Psoas muscle (tissue), 7 donors: ENCODE measurements at regions not wholly inside any gene's neighbourhood (a gene's known extent, or its start where the extent isn't known, plus 50 kb on each side); places are given as distances from the start of the nearest gene placed in this dataset.

Experiments used
- ATAC-seq, 4 donors: fragments of 200-7000 bp; cut with Tn5 transposase; one replicate each; pipeline ENCODE4 v1.9.1; 2020; ENCODE audit warnings: moderate library complexity in 3 of 4, mild to moderate bottlenecking in 2 of 4
- DNase-seq, 2 donors: peaks; one replicate each; pipeline ENCODE4 v3.0.0-alpha.2; 2020
- H3K27ac ChIP-seq: fragments of 200-600 bp; one replicate; pipeline ENCODE4 v1.8.0; 2022
- H3K27me3 ChIP-seq, 3 donors: fragments of 200-600 bp in 1 of 3; one replicate each; pipeline versions ENCODE4 v1.6.1 to v1.8.0; 2013 to 2022; ENCODE audit warnings: low read length in 2 of 3, mild to moderate bottlenecking in 2 of 3, moderate library complexity in 1 of 3; ENCODE audit not compliant: insufficient read depth in 3 of 3
- H3K36me3 ChIP-seq, 2 donors: fragments of 200-600 bp in 1 of 2; one replicate each; pipeline versions ENCODE4 v1.6.1 to v1.8.0; 2013 to 2022; ENCODE audit warnings: low read depth in 1 of 2, mild to moderate bottlenecking in 1 of 2, moderate library complexity in 1 of 2; ENCODE audit not compliant: insufficient read depth in 1 of 2
- H3K4me1 ChIP-seq: fragments of 200-600 bp; one replicate; pipeline ENCODE4 v1.8.0; 2022
- H3K4me3 ChIP-seq: fragments of 200-600 bp; one replicate; pipeline ENCODE4 v1.8.0; 2022; ENCODE audit warnings: mild to moderate bottlenecking
- H3K9me3 ChIP-seq: fragments of 200-600 bp; one replicate; pipeline ENCODE4 v1.8.0; 2022
- WGBS, 3 donors: extraction: QIAGEN DNeasy Blood & Tissue Kit; methylation state at CpG; one replicate each; pipeline versions ENCODE4 v1.1.6 to v1.1.7; 2013; 5-methylcytosine and 5-hydroxymethylcytosine counted together
- intact Hi-C, 2 donors: fragments of 100-400 bp; cut with DNase I; formaldehyde crosslinking; loops; one replicate each; pipeline versions ENCODE4 v1.11.0 to v1.14.2; 2022
- TF ChIP-seq, protein P1 (sequence below): fragments of 200-600 bp; IDR thresholded peaks from one replicate; pipeline ENCODE4 v1.8.0; 2022; ENCODE audit warnings: antibody characterized with exemption
- donor health status: healthy with polysubstance abuse.
- donor health status: DM: no; HTN: no; CAD: no; lungs with moderate emphysema.
- donor health status: Bipolar disorder and iron deficiency.
- donor health status: healthy.
- donor health status: DM: yes; HTN: yes; CAD: no.
- donor health status: DM: no; HTN: no; CAD: no.
- donor health status: DM: yes; HTN: yes; CAD: no.

DNA sequence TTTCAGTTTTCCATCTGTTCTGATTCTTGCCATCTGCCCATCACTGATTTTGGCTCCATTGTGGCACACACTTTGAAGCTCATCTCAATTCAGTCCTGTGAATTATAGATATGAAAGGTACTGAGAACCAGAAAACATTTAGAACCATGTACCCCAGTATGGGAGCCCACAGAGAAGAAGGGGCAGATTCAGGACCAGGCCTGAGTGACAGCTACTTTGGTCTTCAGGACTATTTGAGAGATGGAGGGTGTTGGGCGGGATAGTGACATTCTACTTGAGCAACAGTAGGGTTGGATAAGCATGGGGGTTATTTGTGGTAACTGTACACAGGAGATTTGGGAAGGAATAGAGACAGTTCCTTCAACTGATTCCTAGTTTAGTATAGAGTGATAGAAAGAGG lies 259.2 kb upstream of the MANEA start:
- Histone ChIP-seq H3K36me3 (no peaks in the 10 kb centered on the region), H3K27ac (no peak overlapping the region), H3K4me3 (no peak overlapping the region), H3K4me1 (no peaks in the 10 kb centered on the region), H3K27me3 (no peaks in the 10 kb centered on the region), H3K9me3 (no peaks in the 10 kb centered on the region)
- DNase-seq (no peak), ATAC-seq (no peak)
- intact Hi-C loops, result no loop called here
- 85 to 96% (median 86%) methylated on average over 1 of the region's 1 CpG for WGBS, 3 donors
- TF ChIP-seq, protein P1, sequence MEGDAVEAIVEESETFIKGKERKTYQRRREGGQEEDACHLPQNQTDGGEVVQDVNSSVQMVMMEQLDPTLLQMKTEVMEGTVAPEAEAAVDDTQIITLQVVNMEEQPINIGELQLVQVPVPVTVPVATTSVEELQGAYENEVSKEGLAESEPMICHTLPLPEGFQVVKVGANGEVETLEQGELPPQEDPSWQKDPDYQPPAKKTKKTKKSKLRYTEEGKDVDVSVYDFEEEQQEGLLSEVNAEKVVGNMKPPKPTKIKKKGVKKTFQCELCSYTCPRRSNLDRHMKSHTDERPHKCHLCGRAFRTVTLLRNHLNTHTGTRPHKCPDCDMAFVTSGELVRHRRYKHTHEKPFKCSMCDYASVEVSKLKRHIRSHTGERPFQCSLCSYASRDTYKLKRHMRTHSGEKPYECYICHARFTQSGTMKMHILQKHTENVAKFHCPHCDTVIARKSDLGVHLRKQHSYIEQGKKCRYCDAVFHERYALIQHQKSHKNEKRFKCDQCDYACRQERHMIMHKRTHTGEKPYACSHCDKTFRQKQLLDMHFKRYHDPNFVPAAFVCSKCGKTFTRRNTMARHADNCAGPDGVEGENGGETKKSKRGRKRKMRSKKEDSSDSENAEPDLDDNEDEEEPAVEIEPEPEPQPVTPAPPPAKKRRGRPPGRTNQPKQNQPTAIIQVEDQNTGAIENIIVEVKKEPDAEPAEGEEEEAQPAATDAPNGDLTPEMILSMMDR, result no peak

DNA sequence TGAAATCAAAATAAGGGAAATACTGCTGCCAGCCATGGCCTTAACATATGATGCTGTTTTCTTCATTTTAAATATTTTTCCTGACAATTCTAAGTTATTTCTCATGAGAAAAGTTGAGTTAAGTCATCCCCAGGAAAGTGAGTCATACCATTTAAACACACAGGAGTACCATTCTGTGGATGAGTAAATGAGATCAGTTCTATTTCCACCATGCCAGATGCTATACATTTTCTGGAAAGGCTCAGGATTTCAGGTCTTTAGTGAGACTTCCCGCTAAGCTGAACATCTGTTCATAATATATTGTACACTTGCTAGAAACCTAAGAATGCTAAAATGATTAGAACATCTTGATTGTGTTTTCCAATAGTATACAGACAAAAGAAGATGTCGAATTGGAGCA lies 256.2 kb upstream of the MANEA start:
- no peaks in the 10 kb centered on the region for H3K36me3 ChIP-seq
- no peak overlapping the region for H3K4me3 ChIP-seq
- H3K27me3 ChIP-seq, result no peaks in the 10 kb centered on the region
- TF ChIP-seq, protein P1, result no peak
- no peaks in the 10 kb centered on the region for H3K4me1 ChIP-seq
- no peaks in the 10 kb centered on the region for H3K9me3 ChIP-seq
- DNase-seq (no peak), ATAC-seq (no peak)
- intact Hi-C loops, result no loop called here
- H3K27ac ChIP-seq, result no peak overlapping the region
- WGBS, 3 donors, result 42 to 49% (median 48%) methylated on average over 2 of the region's 2 CpGs

DNA sequence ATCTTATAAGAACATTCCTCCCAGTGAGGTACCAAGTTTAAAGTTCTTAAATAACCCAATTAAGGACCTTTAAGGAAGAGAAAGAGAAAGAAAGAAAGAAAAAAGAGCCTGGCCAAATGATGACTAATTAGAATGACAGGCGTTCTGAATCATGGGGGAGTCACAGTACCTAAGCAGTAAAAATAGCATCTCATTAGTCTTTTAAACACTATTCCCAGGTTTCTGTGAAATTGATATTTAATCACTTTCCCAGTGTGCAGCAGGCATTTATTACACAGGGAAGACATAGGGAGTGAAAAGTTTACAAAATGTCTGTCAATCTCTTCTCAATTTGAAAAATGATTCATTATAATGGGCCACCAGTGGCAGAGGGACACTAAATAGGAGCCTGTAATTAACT lies 251.4 kb upstream of the MANEA start:
- no peaks in the 10 kb centered on the region for H3K27me3 ChIP-seq
- TF ChIP-seq, protein P1, result no peak
- intact Hi-C loops, result no loop called here
- no peaks in the 10 kb centered on the region for H3K4me1 ChIP-seq
- H3K27ac ChIP-seq, result no peak overlapping the region
- DNase-seq (no peak), ATAC-seq (no peak)
- no peak overlapping the region for H3K4me3 ChIP-seq
- no peaks in the 10 kb centered on the region for H3K9me3 ChIP-seq
- 24 to 36% (median 28%) methylated on average over 1 of the region's 1 CpG for WGBS, 3 donors
- H3K36me3 ChIP-seq, result no peaks in the 10 kb centered on the region

DNA sequence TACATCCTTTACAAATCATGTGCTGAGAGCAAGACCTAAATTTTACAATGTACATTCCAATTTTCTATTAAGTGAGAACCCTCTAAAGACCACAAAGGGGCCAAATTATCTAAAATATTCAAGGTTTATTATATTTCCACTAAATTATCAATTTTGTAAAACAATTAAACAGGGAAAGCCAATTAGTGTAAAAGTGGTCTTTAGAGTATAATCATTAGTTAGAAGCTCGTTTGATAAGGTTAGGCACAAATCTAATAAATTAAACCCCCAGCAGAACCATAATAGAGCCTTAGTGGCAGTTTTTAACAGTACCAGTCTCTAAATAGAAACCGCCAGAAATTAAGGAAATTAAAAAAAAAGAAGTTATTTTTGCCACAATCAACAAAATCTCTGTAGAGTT lies 249.1 kb upstream of the MANEA start:
- TF ChIP-seq, protein P1, result no peak
- DNase-seq, result no peak
- Histone ChIP-seq H3K36me3 (no peaks in the 10 kb centered on the region), H3K27ac (no peak overlapping the region), H3K27me3 (no peaks in the 10 kb centered on the region), H3K4me3 (no peak overlapping the region), H3K4me1 (no peaks in the 10 kb centered on the region), H3K9me3 (no peaks in the 10 kb centered on the region)
- intact Hi-C loops, result no loop called here
- ATAC-seq, result no peak
- WGBS, 3 donors, result 39 to 73% (median 53%) methylated on average over 2 of the region's 2 CpGs

- no peak for ATAC-seq
- Histone ChIP-seq H3K4me1 (no peaks in the 10 kb centered on the region), H3K36me3 (no peaks in the 10 kb centered on the region), H3K9me3 (no peaks in the 10 kb centered on the region), H3K27me3 (no peaks in the 10 kb centered on the region), H3K4me3 (no peak overlapping the region), H3K27ac (no peak overlapping the region)
- TF ChIP-seq, protein P1, result no peak
- 49 to 54% (median 52%) methylated on average over 3 of the region's 3 CpGs for WGBS, 3 donors
- no peak for DNase-seq
- intact Hi-C loops, result no loop called here
Measured at GRCh38 chr6:95352064-95352795, 225.1 kb upstream of the MANEA start.
